ENCODE measurements at regions not wholly inside any gene's neighbourhood (a gene's known extent, or its start where the extent isn't known, plus 50 kb on each side); places are given as distances from the start of the nearest gene placed in this dataset.
"Not testable (repeated sequence)": the region's sequence is repeated elsewhere in the genome, so short reads cannot be mapped to it uniquely, and the experiment has no call there.

- TF ChIP-seq EZH2 (IDR thresholded peaks at IDR 0.05); POLR2A (IDR thresholded peaks at IDR 0.05; ENCODE audit: borderline replicate concordance, extremely low read depth, insufficient read depth, insufficient read length); CTCF (IDR thresholded peaks at IDR 0.05 in 2 of 3, conservative IDR thresholded peaks at IDR 0.05 in 1 of 3; ENCODE audit: borderline replicate concordance in 1 of 3, insufficient read depth in 1 of 3, low read depth in 2 of 3, low read length in 2 of 3); ZFX (IDR thresholded peaks at IDR 0.05); CBX3 (IDR thresholded peaks at IDR 0.05; ENCODE audit: low read depth); RAD21 (IDR thresholded peaks at IDR 0.05; ENCODE audit: low read depth); ZNF274 (IDR thresholded peaks at IDR 0.05; ENCODE audit: low read depth, low read length); MAX (IDR thresholded peaks at IDR 0.05); SP1 (IDR thresholded peaks at IDR 0.05; ENCODE audit: low read depth); REST (IDR thresholded peaks at IDR 0.05; ENCODE audit: low read depth); FOSL1 (IDR thresholded peaks at IDR 0.05; ENCODE audit: low read depth): not testable (repeated sequence)
Observed at GRCh38 chr6:10337376-10337775, 77.5 kb downstream of the TFAP2A start.
